ENCODE measurements at regions not wholly inside any gene's neighbourhood (a gene's known extent, or its start where the extent isn't known, plus 50 kb on each side); places are given as distances from the start of the nearest gene placed in this dataset.

DNA sequence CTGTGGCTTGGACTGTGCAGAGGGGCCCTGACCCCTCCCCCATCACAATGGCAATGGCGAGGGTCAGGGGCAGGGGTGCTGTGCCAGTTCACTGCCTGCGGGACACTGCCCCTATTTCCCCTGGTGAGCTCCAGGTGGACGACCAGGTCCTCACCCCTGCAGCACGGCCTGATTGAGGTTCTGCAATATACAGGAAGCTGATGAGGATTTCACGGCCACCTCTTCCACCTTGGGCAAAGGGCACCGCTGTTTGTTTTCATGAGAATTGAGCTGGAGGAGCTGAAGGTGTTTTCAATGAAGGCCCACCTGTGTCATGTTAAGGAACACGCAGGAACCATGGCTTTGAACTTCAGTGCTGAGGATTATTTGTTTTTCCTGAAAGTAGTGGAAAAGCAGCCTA lies 96.3 kb downstream of the OSR1 start:
- H3K27ac ChIP-seq (ENCODE audit: insufficient read depth, low read length), result no peak overlapping the region
- no peak overlapping the region; the same call in 1 of the 2 replicates for H2AK5ac ChIP-seq (ENCODE audit: low read depth, low read length)
- in situ Hi-C loops (cut with MboI; ENCODE audit: low sequenced_read_pairs), result no loop called here
- H3K9me3 ChIP-seq (ENCODE audit: control insufficient read depth, insufficient read depth, low read length), result no peaks in the 10 kb centered on the region
- H3K9ac ChIP-seq (ENCODE audit: low read depth, low read length), result no peak overlapping the region
- ChIA-PET CTCF (interaction anchor here (1.5 kb wide), 1 partner anchor 12 kb away, joined by 3 read pairs; no protein-coding TSS in a partner anchor), POLR2A (ENCODE audit: unreplicated experiment) (no interaction called here)
- no peak overlapping the region for H2AK9ac ChIP-seq (replicated peaks; ENCODE audit: low read depth, low read length, poor library complexity)
- dilution Hi-C loops (cut with HindIII; ENCODE audit: low sequenced_read_pairs, unreplicated experiment), result no loop called here
- no TSS peak for BruUV-seq (replicated peaks)
- H3K4ac ChIP-seq (ENCODE audit: low read depth, low read length), result no peak overlapping the region
- no peak overlapping the region for H3K14ac ChIP-seq (replicated peaks; ENCODE audit: low read depth, low read length)
- no peak overlapping the region for H4K8ac ChIP-seq (ENCODE audit: low read depth in 2 of 2, low read length in 2 of 2)
- H3K9me1 ChIP-seq (ENCODE audit: insufficient read depth, low read length), result no peaks in the 10 kb centered on the region; the same call in 1 of the 2 replicates
- H2BK20ac ChIP-seq (ENCODE audit: low read depth, low read length), result no peak overlapping the region
- TF ChIP-seq, protein P1, sequence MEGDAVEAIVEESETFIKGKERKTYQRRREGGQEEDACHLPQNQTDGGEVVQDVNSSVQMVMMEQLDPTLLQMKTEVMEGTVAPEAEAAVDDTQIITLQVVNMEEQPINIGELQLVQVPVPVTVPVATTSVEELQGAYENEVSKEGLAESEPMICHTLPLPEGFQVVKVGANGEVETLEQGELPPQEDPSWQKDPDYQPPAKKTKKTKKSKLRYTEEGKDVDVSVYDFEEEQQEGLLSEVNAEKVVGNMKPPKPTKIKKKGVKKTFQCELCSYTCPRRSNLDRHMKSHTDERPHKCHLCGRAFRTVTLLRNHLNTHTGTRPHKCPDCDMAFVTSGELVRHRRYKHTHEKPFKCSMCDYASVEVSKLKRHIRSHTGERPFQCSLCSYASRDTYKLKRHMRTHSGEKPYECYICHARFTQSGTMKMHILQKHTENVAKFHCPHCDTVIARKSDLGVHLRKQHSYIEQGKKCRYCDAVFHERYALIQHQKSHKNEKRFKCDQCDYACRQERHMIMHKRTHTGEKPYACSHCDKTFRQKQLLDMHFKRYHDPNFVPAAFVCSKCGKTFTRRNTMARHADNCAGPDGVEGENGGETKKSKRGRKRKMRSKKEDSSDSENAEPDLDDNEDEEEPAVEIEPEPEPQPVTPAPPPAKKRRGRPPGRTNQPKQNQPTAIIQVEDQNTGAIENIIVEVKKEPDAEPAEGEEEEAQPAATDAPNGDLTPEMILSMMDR (conservative IDR thresholded peaks at IDR 0.05; ENCODE audit: low read depth, low read length), result no peak
- TF ChIP-seq RFX5 (IDR thresholded peaks at IDR 0.05; ENCODE audit: low read depth, low read length) (no peak), MAZ (IDR thresholded peaks at IDR 0.05; ENCODE audit: borderline replicate concordance, low read depth, low read length) (no peak), MAFK (IDR thresholded peaks at IDR 0.05; ENCODE audit: low read depth, low read length) (no peak), BHLHE40 (IDR thresholded peaks at IDR 0.05; ENCODE audit: low read depth, low read length) (no peak), CHD1 (IDR thresholded peaks at IDR 0.05; ENCODE audit: low read depth, low read length) (no peak), FOS (IDR thresholded peaks at IDR 0.05; ENCODE audit: low read depth, low read length) (no peak), CEBPB (IDR thresholded peaks at IDR 0.05; ENCODE audit: low read depth, low read length) (no peak), RCOR1 (IDR thresholded peaks at IDR 0.05; ENCODE audit: insufficient replicate concordance, low read length) (no peak)
- TF ChIP-seq, protein P2, sequence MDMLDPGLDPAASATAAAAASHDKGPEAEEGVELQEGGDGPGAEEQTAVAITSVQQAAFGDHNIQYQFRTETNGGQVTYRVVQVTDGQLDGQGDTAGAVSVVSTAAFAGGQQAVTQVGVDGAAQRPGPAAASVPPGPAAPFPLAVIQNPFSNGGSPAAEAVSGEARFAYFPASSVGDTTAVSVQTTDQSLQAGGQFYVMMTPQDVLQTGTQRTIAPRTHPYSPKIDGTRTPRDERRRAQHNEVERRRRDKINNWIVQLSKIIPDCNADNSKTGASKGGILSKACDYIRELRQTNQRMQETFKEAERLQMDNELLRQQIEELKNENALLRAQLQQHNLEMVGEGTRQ (IDR thresholded peaks at IDR 0.05; ENCODE audit: low read depth, low read length), result no peak
- H3K23ac ChIP-seq (ENCODE audit: low read depth, low read length), result no peak overlapping the region
- H4K5ac ChIP-seq (ENCODE audit: low read depth, low read length), result no peak overlapping the region
- H2AFZ ChIP-seq (replicated peaks; ENCODE audit: low read length, poor library complexity), result no peak overlapping the region
- H2BK120ac ChIP-seq (ENCODE audit: low read depth, low read length), result no peak overlapping the region
- WGBS, 2 experiments (ENCODE audit: extremely low coverage in 2 of 2, insufficient read length in 1 of 2), result 80% methylated on average over 1 of the region's 7 CpGs; no CpG with 5 or more reads in 1 of the 2 experiments
- H2BK5ac ChIP-seq (ENCODE audit: low read depth, low read length, poor library complexity, severe bottlenecking), result no peak overlapping the region
- ATAC-seq (ENCODE audit: low read depth) (no peak), DNase-seq (no peak)
- intact Hi-C loops (cut with micrococcal nuclease), result no loop called here
- no peak overlapping the region for H2BK15ac ChIP-seq (ENCODE audit: low read depth, low read length)
- H3K4me3 ChIP-seq (ENCODE audit: insufficient read depth, low read depth, low read length), result no peak overlapping the region
- no peaks in the 10 kb centered on the region for H3K27me3 ChIP-seq (ENCODE audit: control insufficient read depth, insufficient read depth, low read length)
- H3K36me3 ChIP-seq (ENCODE audit: control insufficient read depth, insufficient read depth, low read length), result no peaks in the 10 kb centered on the region
- no peaks in the 10 kb centered on the region for H3K79me1 ChIP-seq (ENCODE audit: low read depth in 1 of 2, low read length in 2 of 2)
- no peak overlapping the region for H3K56ac ChIP-seq (ENCODE audit: extremely low read depth, insufficient read depth, low read length)
- H3K18ac ChIP-seq (ENCODE audit: low read depth, low read length), result no peak overlapping the region
- no peaks in the 10 kb centered on the region for H4K20me1 ChIP-seq (ENCODE audit: insufficient read depth, low read length)
- H3K4me2 ChIP-seq (ENCODE audit: low read depth, low read length), result no peak overlapping the region
- H4K91ac ChIP-seq (ENCODE audit: insufficient read depth, low read depth, low read length), result no peak overlapping the region
- H3K4me1 ChIP-seq (ENCODE audit: control insufficient read depth, insufficient read depth, low read length), result peaks cover 2% of the 10 kb centered on the region

Data from IMR-90 (cell line).